Panc1 (cell line): ENCODE measurements at regions not wholly inside any gene's neighbourhood (a gene's known extent, or its start where the extent isn't known, plus 50 kb on each side); places are given as distances from the start of the nearest gene placed in this dataset.

Source experiments
- ATAC-seq: fragments of 200-7000 bp; cut with Tn5 transposase; 2 replicates; pipeline ENCODE4 v1.9.1; 2020; ENCODE audit warnings: mild to moderate bottlenecking, moderate library complexity
- BruUV-seq: library from RNA; stranded (reverse); fragments of 400-500 nt; replicated peaks from 2 replicates; lab custom pipeline; 2021; lab: Mats Ljungman, UMichigan
- CTCF ChIA-PET: fragments of 300-600 bp; sonication (Branson Sonifier 250); formaldehyde crosslinking; loops from one replicate; lab custom pipeline; 2022; ENCODE audit warnings: antibody characterized with exemption; lab: Charles Lee
- POLR2A ChIA-PET: fragments of 300-600 bp; sonication (Branson Sonifier 250); formaldehyde crosslinking; loops from one replicate; lab custom pipeline; 2022; ENCODE audit warnings: antibody characterized with exemption; lab: Charles Lee
- DNase-seq: peaks from one replicate; pipeline ENCODE4 v3.0.0-alpha.2; 2010; ENCODE audit warnings: low read depth, low spot score
- H3K27ac ChIP-seq: 2 replicates; pipeline ENCODE4 v1.5.1; 2011; ENCODE audit warnings: mild to moderate bottlenecking, low read length, inconsistent platforms
- H3K27me3 ChIP-seq: fragments of 200-500 bp; sonication (Bioruptor generic); 2 replicates; pipeline ENCODE4 v1.6.0; 2014; ENCODE audit warnings: low read length, inconsistent platforms; ENCODE audit not compliant: control insufficient read depth, insufficient read depth
- H3K36me3 ChIP-seq: fragments of 200-500 bp; sonication (Bioruptor generic); 2 replicates; pipeline ENCODE4 v1.5.1; 2014; ENCODE audit warnings: inconsistent platforms, mild to moderate bottlenecking, low read length, moderate library complexity; ENCODE audit not compliant: control insufficient read depth, insufficient read depth
- H3K4me1 ChIP-seq: 2 replicates; pipeline ENCODE4 v1.5.1; 2011; ENCODE audit warnings: inconsistent platforms, mild to moderate bottlenecking, low read length, moderate library complexity; ENCODE audit not compliant: control insufficient read depth, insufficient read depth
- H3K4me3 ChIP-seq, 2 experiments: 2 replicates each; pipeline ENCODE4 v1.5.1; 2011 to 2012; ENCODE audit warnings: low read depth in 2 of 2, low read length in 2 of 2, mild to moderate bottlenecking in 2 of 2, inconsistent platforms in 1 of 2, moderate library complexity in 1 of 2
- H3K9me3 ChIP-seq: fragments of 200-500 bp; sonication (Bioruptor generic); 2 replicates; pipeline ENCODE4 v1.5.1; 2014; ENCODE audit warnings: low read depth, mild to moderate bottlenecking, inconsistent platforms, low read length, moderate library complexity; ENCODE audit not compliant: control insufficient read depth, insufficient read depth
- POLR2AphosphoS5 ChIP-seq: IDR thresholded peaks from 2 replicates; pipeline ENCODE4 v1.6.1; 2012; ENCODE audit warnings: mild to moderate bottlenecking, low read depth, low read length, moderate library complexity
- SIN3A ChIP-seq: IDR thresholded peaks from 2 replicates; pipeline ENCODE4 v1.6.1; 2012; ENCODE audit warnings: low read depth, mild to moderate bottlenecking, low read length, moderate library complexity, borderline replicate concordance; ENCODE audit not compliant: insufficient read depth
- TCF7L2 ChIP-seq: IDR thresholded peaks from 2 replicates; pipeline ENCODE4 v1.6.1; 2011; ENCODE audit warnings: mild to moderate bottlenecking, low read depth, low read length, inconsistent platforms
- in situ Hi-C: cut with HindIII; loops from 2 replicates; pipeline ENCODE4 v1.10.0; 2016; ENCODE audit warnings: low sequenced_read_pairs, low pct_unique_long_range_greater_than_20kb
- intact Hi-C: fragments of 100-400 bp; cut with micrococcal nuclease; formaldehyde crosslinking; loops from one replicate; pipeline ENCODE4 v1.10.0; 2022; ENCODE audit not compliant: unreplicated experiment
- TF ChIP-seq, protein P1 (sequence below): fragments of 450-650 bp; IDR thresholded peaks from 2 replicates; pipeline ENCODE4 v1.5.1; 2017; ENCODE audit warnings: mild to moderate bottlenecking
- TF ChIP-seq, protein P2 (sequence below), 2 experiments: IDR thresholded peaks; 2 replicates each; pipeline ENCODE4 v1.6.1; 2011 to 2012; ENCODE audit warnings: low read depth in 2 of 2, control low read depth in 1 of 2, low read length in 1 of 2, mild to moderate bottlenecking in 1 of 2, moderate library complexity in 1 of 2; ENCODE audit not compliant: insufficient read depth in 1 of 2

- TF ChIP-seq, protein P1, sequence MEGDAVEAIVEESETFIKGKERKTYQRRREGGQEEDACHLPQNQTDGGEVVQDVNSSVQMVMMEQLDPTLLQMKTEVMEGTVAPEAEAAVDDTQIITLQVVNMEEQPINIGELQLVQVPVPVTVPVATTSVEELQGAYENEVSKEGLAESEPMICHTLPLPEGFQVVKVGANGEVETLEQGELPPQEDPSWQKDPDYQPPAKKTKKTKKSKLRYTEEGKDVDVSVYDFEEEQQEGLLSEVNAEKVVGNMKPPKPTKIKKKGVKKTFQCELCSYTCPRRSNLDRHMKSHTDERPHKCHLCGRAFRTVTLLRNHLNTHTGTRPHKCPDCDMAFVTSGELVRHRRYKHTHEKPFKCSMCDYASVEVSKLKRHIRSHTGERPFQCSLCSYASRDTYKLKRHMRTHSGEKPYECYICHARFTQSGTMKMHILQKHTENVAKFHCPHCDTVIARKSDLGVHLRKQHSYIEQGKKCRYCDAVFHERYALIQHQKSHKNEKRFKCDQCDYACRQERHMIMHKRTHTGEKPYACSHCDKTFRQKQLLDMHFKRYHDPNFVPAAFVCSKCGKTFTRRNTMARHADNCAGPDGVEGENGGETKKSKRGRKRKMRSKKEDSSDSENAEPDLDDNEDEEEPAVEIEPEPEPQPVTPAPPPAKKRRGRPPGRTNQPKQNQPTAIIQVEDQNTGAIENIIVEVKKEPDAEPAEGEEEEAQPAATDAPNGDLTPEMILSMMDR = no peak
- no peak for TF ChIP-seq TCF7L2
- TF ChIP-seq SIN3A = no peak
- TF ChIP-seq POLR2AphosphoS5 = no peak
- TF ChIP-seq, protein P2, sequence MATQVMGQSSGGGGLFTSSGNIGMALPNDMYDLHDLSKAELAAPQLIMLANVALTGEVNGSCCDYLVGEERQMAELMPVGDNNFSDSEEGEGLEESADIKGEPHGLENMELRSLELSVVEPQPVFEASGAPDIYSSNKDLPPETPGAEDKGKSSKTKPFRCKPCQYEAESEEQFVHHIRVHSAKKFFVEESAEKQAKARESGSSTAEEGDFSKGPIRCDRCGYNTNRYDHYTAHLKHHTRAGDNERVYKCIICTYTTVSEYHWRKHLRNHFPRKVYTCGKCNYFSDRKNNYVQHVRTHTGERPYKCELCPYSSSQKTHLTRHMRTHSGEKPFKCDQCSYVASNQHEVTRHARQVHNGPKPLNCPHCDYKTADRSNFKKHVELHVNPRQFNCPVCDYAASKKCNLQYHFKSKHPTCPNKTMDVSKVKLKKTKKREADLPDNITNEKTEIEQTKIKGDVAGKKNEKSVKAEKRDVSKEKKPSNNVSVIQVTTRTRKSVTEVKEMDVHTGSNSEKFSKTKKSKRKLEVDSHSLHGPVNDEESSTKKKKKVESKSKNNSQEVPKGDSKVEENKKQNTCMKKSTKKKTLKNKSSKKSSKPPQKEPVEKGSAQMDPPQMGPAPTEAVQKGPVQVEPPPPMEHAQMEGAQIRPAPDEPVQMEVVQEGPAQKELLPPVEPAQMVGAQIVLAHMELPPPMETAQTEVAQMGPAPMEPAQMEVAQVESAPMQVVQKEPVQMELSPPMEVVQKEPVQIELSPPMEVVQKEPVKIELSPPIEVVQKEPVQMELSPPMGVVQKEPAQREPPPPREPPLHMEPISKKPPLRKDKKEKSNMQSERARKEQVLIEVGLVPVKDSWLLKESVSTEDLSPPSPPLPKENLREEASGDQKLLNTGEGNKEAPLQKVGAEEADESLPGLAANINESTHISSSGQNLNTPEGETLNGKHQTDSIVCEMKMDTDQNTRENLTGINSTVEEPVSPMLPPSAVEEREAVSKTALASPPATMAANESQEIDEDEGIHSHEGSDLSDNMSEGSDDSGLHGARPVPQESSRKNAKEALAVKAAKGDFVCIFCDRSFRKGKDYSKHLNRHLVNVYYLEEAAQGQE (IDR thresholded peaks at IDR 0.05; ENCODE audit: insufficient read depth in 1 of 2, low read depth in 2 of 2, low read length in 1 of 2) = no peak
- in situ Hi-C loops = no loop called here
- no peaks in the 10 kb centered on the region for H3K27me3 ChIP-seq
- H3K27ac ChIP-seq = no peak overlapping the region
- ATAC-seq (no peak), DNase-seq (no peak)
- CTCF ChIA-PET = no interaction called here
- intact Hi-C loops = no loop called here
- BruUV-seq = no TSS peak
- POLR2A ChIA-PET = no interaction called here
- H3K36me3 ChIP-seq = no peaks in the 10 kb centered on the region
- H3K9me3 ChIP-seq = peaks cover 5% of the 10 kb centered on the region; the same call in 1 of the 2 replicates
- H3K4me1 ChIP-seq = no peaks in the 10 kb centered on the region; the same call in 1 of the 2 replicates
- H3K4me3 ChIP-seq = no peak overlapping the region
Observed at GRCh38 chr6:139909992-139910391, 535.5 kb upstream of the CITED2 start.

GRCh38 chr6:139905404-139906052 lies 531.1 kb upstream of the CITED2 start:
- in situ Hi-C loops = no loop called here
- Histone ChIP-seq H3K4me3 (no peak overlapping the region), H3K9me3 (peaks cover 5% of the 10 kb centered on the region; the same call in 1 of the 2 replicates), H3K27me3 (no peaks in the 10 kb centered on the region), H3K4me1 (no peaks in the 10 kb centered on the region), H3K27ac (no peak overlapping the region), H3K36me3 (no peaks in the 10 kb centered on the region)
- DNase-seq (no peak), ATAC-seq (no peak)
- ChIA-PET POLR2A (no interaction called here), CTCF (no interaction called here)
- no TSS peak for BruUV-seq
- intact Hi-C loops = no loop called here
- TF ChIP-seq TCF7L2 (no peak), SIN3A (no peak), POLR2AphosphoS5 (no peak)
- TF ChIP-seq, protein P1 = no peak
- TF ChIP-seq, protein P2 (IDR thresholded peaks at IDR 0.05; ENCODE audit: insufficient read depth in 1 of 2, low read depth in 2 of 2, low read length in 1 of 2) = no peak
